LNCAP (cell line): ENCODE measurements at regions not wholly inside any gene's neighbourhood (a gene's known extent, or its start where the extent isn't known, plus 50 kb on each side); places are given as distances from the start of the nearest gene placed in this dataset.

Source experiments
- TF ChIP-seq, protein P1 (sequence below): fragments of 450-650 bp; IDR thresholded peaks from 2 replicates; pipeline ENCODE4 v1.5.1; 2017; ENCODE audit warnings: mild to moderate bottlenecking

DNA sequence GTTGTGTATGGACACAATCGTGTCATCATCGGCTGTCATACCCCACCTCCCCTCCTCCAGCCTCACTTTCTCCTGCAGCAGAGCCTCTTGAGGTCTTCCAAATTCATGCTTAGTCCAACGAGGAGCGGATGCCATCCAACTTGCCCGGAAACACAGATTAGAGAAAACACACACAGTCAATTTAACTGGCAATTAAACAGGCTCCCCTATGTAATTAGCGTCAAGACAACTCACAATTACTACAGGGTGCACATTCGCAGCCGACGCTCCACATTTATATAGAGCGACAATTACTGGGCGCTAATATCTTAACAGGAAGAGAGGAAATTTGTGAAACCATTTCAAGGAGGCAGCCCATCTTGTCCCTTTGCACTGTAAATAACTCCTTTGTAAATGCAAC lies 86.0 kb upstream of the ZNF618 start:
- TF ChIP-seq, protein P1, sequence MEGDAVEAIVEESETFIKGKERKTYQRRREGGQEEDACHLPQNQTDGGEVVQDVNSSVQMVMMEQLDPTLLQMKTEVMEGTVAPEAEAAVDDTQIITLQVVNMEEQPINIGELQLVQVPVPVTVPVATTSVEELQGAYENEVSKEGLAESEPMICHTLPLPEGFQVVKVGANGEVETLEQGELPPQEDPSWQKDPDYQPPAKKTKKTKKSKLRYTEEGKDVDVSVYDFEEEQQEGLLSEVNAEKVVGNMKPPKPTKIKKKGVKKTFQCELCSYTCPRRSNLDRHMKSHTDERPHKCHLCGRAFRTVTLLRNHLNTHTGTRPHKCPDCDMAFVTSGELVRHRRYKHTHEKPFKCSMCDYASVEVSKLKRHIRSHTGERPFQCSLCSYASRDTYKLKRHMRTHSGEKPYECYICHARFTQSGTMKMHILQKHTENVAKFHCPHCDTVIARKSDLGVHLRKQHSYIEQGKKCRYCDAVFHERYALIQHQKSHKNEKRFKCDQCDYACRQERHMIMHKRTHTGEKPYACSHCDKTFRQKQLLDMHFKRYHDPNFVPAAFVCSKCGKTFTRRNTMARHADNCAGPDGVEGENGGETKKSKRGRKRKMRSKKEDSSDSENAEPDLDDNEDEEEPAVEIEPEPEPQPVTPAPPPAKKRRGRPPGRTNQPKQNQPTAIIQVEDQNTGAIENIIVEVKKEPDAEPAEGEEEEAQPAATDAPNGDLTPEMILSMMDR: no peak

DNA sequence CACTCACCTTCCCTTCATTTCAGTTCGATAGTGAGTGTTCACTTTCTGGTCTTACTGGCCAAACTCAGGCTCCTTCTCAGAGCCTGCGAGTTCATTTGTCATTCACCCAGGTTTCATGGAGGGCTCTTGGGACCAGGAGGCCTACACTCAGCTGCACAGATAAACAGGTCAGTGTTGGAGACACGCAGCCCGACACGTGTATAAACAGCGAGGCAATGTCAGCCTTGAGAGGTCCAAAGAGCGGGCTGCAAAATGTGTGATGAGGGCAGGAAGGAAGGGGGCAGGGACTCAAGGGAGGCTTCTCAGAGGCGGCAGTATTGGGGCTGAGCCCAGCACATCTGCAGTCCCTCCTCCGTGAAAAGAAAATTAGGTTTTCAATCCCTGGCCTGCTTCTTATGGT lies 82.6 kb upstream of the ZNF618 start:
- TF ChIP-seq, protein P1: no peak

DNA sequence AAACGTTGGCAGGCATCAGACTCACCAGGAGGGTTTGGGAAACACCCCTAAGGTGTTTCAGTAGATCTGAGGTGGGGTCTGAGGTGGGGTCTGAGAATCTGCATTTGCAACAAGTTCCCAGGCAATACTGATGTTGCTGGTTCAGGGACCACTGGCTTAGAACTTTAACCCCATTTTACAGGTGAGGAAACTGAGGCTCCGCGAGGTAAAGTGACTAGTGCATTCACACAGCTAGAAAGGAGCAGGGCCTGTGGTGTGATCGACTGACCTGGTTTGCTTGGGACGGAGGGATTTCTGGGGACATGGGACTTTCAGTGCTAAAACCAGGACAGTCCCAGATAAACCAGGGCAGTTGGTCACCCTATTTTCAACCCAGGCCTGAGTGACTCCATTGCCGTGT lies 81.4 kb upstream of the ZNF618 start:
- TF ChIP-seq, protein P1: no peak

- TF ChIP-seq, protein P1: no peak
These were observed 80.2 kb upstream of the ZNF618 start for GRCh38 chr9:113795811-113796392.

- TF ChIP-seq, protein P1: no peak
These were observed 79.3 kb upstream of the ZNF618 start for GRCh38 chr9:113796646-113797426.

DNA sequence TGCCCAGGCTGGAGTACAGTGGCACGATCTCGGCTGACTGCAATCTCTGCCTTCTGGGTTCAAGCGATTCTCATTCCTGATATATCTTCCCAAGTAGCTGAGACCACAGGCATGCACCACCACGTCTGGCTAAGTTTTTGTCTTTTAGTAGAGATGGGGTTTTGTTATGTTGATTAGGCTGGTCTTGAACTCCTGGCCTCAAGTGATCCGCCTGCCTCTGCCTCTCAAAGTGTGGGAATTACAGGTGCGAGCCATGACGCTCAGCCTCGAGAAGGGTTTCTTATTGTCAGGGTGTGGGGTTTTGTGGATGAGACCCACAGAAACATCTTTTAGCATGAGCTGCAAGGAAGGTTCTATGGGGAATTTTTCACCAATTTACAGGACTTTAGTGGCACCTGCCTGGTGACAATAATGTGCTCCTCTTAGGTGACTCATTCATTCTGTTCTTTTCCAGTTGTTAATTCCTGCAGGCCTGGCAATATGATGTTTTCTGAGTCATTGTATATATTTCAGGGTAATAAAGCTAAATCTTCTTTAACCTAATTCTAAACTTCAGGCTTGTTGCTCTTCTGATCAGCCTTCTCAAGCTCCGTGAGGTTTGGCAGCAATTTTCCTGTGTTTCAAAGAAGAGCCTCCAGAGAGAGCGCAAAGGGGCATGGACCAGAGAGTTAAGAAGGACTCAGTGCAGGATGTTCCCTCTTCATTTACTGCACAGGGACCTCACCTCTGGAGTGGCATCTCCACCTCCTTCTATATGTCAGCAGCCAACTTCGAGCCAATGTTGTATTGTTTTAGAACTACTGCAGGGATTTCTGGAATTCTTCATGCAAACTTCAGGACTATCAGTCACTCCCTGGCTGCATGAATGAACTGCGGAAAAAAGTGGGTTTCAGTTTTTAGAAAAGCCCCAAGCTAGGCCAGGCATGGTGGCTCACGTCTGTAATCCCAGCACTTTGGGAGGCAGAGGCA lies 77.8 kb upstream of the ZNF618 start:
- TF ChIP-seq, protein P1: no peak

DNA sequence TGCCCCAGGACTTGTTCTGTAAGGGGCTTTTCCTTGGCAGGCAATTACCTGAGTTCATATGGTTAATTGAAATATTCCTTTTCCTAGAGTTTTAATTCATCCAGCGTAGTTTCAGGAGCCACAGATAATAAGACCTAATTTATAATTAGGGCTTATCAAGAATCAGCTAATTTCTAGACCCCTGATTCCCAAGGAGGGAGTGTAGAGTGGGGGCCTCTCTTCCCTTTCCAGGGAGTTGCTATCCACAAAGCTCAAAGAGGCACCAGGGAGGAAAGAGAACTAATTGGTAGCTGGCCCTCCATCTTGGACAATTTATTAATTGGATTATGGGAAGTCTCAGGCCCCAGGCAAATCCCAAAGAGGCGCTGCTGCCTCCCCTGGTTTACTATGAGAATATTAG lies 75.8 kb upstream of the ZNF618 start:
- TF ChIP-seq, protein P1: no peak
